ENCODE measurements at regions not wholly inside any gene's neighbourhood (a gene's known extent, or its start where the extent isn't known, plus 50 kb on each side); places are given as distances from the start of the nearest gene placed in this dataset.

DNA sequence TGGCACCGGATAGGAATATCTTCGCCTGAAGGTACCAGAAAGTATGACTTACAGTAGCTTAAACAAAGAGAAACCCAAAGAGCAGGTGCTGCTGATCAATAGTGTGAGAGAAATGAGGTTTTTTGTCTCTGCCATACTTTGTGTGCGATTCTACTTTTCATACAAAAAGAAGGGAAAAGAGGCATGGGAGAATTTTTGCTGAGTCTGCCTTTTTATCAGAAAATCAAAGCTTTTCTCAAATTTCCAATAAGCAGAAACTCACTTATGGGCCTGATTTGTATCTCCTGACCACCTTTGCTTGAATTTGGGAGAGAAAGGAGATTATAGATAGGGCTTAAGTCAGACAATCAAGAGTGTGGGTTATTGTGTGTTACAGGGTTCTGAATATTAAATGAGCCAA, 65.5 kb upstream of the TAF11L2 start:
- no peak overlapping the region for H3K9ac ChIP-seq (ENCODE audit: low read length)
- H3K4me2 ChIP-seq (ENCODE audit: low read length) = no peak overlapping the region
- H4K5ac ChIP-seq (ENCODE audit: low read length) = no peak overlapping the region
- H3K36me3 ChIP-seq (ENCODE audit: control insufficient read depth, insufficient read depth, low read length) = no peaks in the 10 kb centered on the region
- H4K8ac ChIP-seq (ENCODE audit: low read depth, low read length) = no peak overlapping the region
- no peak overlapping the region for H3K27ac ChIP-seq (ENCODE audit: low read depth, low read length)
- no peak overlapping the region for H3K18ac ChIP-seq (ENCODE audit: low read length)
- no peak overlapping the region for H3K4me3 ChIP-seq (ENCODE audit: low read length)
- H2AK5ac ChIP-seq (ENCODE audit: low read length) = no peak overlapping the region
- no peak overlapping the region for H2BK120ac ChIP-seq (ENCODE audit: low read depth, low read length)
- no peak overlapping the region for H2BK5ac ChIP-seq (ENCODE audit: low read length)
- no peaks in the 10 kb centered on the region for H3K79me2 ChIP-seq (ENCODE audit: control insufficient read depth, insufficient read depth, low read length)
- H2BK15ac ChIP-seq (replicated peaks; ENCODE audit: low read depth) = no peak overlapping the region
- no peak for DNase-seq
- H3K56ac ChIP-seq (ENCODE audit: low read length) = no peak overlapping the region
- no peaks in the 10 kb centered on the region for H3K4me1 ChIP-seq (ENCODE audit: control insufficient read depth, low read depth, low read length)
- H3K4ac ChIP-seq (ENCODE audit: low read depth, low read length) = no peak overlapping the region
- H3K23ac ChIP-seq (ENCODE audit: low read length) = no peak overlapping the region
- no peaks in the 10 kb centered on the region for H3K27me3 ChIP-seq (ENCODE audit: insufficient read depth, low read length, poor library complexity)
- no CpG with 5 or more reads among the region's 3 CpGs for WGBS (ENCODE audit: extremely low coverage, insufficient coverage, low lambda C conversion rate)
- no peaks in the 10 kb centered on the region for H3K79me1 ChIP-seq (ENCODE audit: low read length)

DNA sequence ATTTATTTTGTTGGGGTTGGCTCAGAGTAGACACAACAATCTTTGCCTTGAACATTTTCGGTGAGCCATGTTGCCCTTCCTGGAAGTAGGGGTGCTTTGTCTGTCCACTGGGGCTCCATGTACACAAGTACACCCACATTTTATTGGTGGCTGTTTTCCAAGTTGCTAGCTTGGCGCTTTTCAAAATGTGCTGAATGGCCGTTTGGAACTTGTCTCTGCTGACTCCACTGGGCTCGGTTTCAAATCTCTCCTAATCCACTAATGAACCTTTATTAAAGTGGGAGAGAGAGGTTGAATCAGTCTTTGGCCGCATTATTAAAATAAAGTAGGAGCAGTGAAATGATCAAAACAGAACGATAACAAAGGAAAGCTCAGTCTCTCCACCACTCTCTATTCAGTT, 64.6 kb upstream of the TAF11L2 start:
- H3K27ac ChIP-seq (ENCODE audit: low read depth, low read length) = no peak overlapping the region
- no peak overlapping the region for H4K5ac ChIP-seq (ENCODE audit: low read length)
- no peak overlapping the region for H3K9ac ChIP-seq (ENCODE audit: low read length)
- no peaks in the 10 kb centered on the region for H3K4me1 ChIP-seq (ENCODE audit: control insufficient read depth, low read depth, low read length)
- no peaks in the 10 kb centered on the region for H3K79me1 ChIP-seq (ENCODE audit: low read length)
- H3K27me3 ChIP-seq (ENCODE audit: insufficient read depth, low read length, poor library complexity) = no peaks in the 10 kb centered on the region
- no peak overlapping the region for H3K18ac ChIP-seq (ENCODE audit: low read length)
- no peak overlapping the region for H3K56ac ChIP-seq (ENCODE audit: low read length)
- no peak overlapping the region for H2BK120ac ChIP-seq (ENCODE audit: low read depth, low read length)
- H3K4me3 ChIP-seq (ENCODE audit: low read length) = no peak overlapping the region
- H2BK5ac ChIP-seq (ENCODE audit: low read length) = no peak overlapping the region
- no CpG with 5 or more reads among the region's 6 CpGs for WGBS (ENCODE audit: extremely low coverage, insufficient coverage, low lambda C conversion rate)
- H3K36me3 ChIP-seq (ENCODE audit: control insufficient read depth, insufficient read depth, low read length) = no peaks in the 10 kb centered on the region
- H2BK15ac ChIP-seq (replicated peaks; ENCODE audit: low read depth) = no peak overlapping the region
- H3K23ac ChIP-seq (ENCODE audit: low read length) = no peak overlapping the region
- no peak overlapping the region for H3K4ac ChIP-seq (ENCODE audit: low read depth, low read length)
- no peak for DNase-seq
- no peak overlapping the region for H2AK5ac ChIP-seq (ENCODE audit: low read length)
- no peaks in the 10 kb centered on the region for H3K79me2 ChIP-seq (ENCODE audit: control insufficient read depth, insufficient read depth, low read length)
- H4K8ac ChIP-seq (ENCODE audit: low read depth, low read length) = no peak overlapping the region
- H3K4me2 ChIP-seq (ENCODE audit: low read length) = no peak overlapping the region

DNA sequence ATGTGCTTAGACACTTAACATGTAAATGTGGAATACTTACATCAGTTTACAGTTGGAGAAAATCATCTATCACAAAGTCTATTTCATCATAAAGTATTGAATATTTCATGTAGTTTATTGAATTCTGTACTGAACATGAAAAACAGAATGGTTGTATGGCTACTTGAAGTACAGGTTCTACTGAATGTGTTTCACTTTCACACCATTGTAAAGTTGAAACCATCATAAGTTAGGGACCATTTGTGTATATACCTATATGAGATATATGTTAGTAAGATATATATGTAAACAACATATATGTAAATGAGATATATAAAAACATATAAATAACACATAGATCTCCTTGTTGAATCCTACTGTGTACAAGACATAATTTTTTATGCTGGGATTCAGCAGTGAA, 63.0 kb upstream of the TAF11L2 start:
- no peak overlapping the region for H3K4ac ChIP-seq (ENCODE audit: low read depth, low read length)
- H3K23ac ChIP-seq (ENCODE audit: low read length) = no peak overlapping the region
- H3K79me1 ChIP-seq (ENCODE audit: low read length) = no peaks in the 10 kb centered on the region
- no peak overlapping the region for H3K4me3 ChIP-seq (ENCODE audit: low read length)
- no peaks in the 10 kb centered on the region for H3K36me3 ChIP-seq (ENCODE audit: control insufficient read depth, insufficient read depth, low read length)
- no peaks in the 10 kb centered on the region for H3K79me2 ChIP-seq (ENCODE audit: control insufficient read depth, insufficient read depth, low read length)
- H2AK5ac ChIP-seq (ENCODE audit: low read length) = no peak overlapping the region
- H2BK120ac ChIP-seq (ENCODE audit: low read depth, low read length) = no peak overlapping the region
- no peak overlapping the region for H4K5ac ChIP-seq (ENCODE audit: low read length)
- no peak overlapping the region for H3K56ac ChIP-seq (ENCODE audit: low read length)
- H3K27ac ChIP-seq (ENCODE audit: low read depth, low read length) = no peak overlapping the region
- H3K27me3 ChIP-seq (ENCODE audit: insufficient read depth, low read length, poor library complexity) = no peaks in the 10 kb centered on the region
- no peak overlapping the region for H3K9ac ChIP-seq (ENCODE audit: low read length)
- H4K8ac ChIP-seq (ENCODE audit: low read depth, low read length) = no peak overlapping the region
- no peaks in the 10 kb centered on the region for H3K4me1 ChIP-seq (ENCODE audit: control insufficient read depth, low read depth, low read length)
- DNase-seq = no peak
- H3K4me2 ChIP-seq (ENCODE audit: low read length) = no peak overlapping the region
- H2BK15ac ChIP-seq (replicated peaks; ENCODE audit: low read depth) = no peak overlapping the region
- H2BK5ac ChIP-seq (ENCODE audit: low read length) = no peak overlapping the region
- no peak overlapping the region for H3K18ac ChIP-seq (ENCODE audit: low read length)

DNA sequence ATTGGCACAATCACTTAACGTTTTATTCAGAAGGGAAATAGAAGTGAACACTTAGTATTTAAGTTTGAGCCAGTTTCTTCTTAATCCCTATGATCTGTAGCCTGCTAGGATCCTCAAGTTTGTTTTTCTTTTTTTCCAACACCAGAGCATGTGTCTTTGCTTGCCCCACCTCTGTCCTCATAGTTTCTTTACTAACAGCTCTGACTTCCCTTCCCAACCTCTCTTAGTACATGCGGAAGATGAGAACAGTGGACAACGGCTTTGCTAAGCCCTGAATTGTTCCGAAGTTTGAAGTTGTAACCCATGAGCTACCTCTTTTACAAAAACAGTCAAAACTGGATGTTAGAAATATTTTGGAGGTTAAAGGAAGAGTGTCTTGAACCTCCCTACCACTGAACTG, 61.7 kb upstream of the TAF11L2 start:
- H2BK120ac ChIP-seq (ENCODE audit: low read depth, low read length) = no peak overlapping the region
- H3K27ac ChIP-seq (ENCODE audit: low read depth, low read length) = no peak overlapping the region
- H3K4me3 ChIP-seq (ENCODE audit: low read length) = no peak overlapping the region
- no peak overlapping the region for H3K56ac ChIP-seq (ENCODE audit: low read length)
- H2BK15ac ChIP-seq (replicated peaks; ENCODE audit: low read depth) = no peak overlapping the region
- H4K5ac ChIP-seq (ENCODE audit: low read length) = no peak overlapping the region
- H4K8ac ChIP-seq (ENCODE audit: low read depth, low read length) = no peak overlapping the region
- H3K79me2 ChIP-seq (ENCODE audit: control insufficient read depth, insufficient read depth, low read length) = no peaks in the 10 kb centered on the region
- H3K4me2 ChIP-seq (ENCODE audit: low read length) = no peak overlapping the region
- no peaks in the 10 kb centered on the region for H3K27me3 ChIP-seq (ENCODE audit: insufficient read depth, low read length, poor library complexity)
- no peak overlapping the region for H2AK5ac ChIP-seq (ENCODE audit: low read length)
- no peak overlapping the region for H3K4ac ChIP-seq (ENCODE audit: low read depth, low read length)
- no peak overlapping the region for H3K18ac ChIP-seq (ENCODE audit: low read length)
- H3K9ac ChIP-seq (ENCODE audit: low read length) = no peak overlapping the region
- no peak for DNase-seq
- H3K4me1 ChIP-seq (ENCODE audit: control insufficient read depth, low read depth, low read length) = no peaks in the 10 kb centered on the region
- no peaks in the 10 kb centered on the region for H3K79me1 ChIP-seq (ENCODE audit: low read length)
- no CpG with 5 or more reads among the region's 4 CpGs for WGBS (ENCODE audit: extremely low coverage, insufficient coverage, low lambda C conversion rate)
- no peak overlapping the region for H3K23ac ChIP-seq (ENCODE audit: low read length)
- no peak overlapping the region for H2BK5ac ChIP-seq (ENCODE audit: low read length)
- no peaks in the 10 kb centered on the region for H3K36me3 ChIP-seq (ENCODE audit: control insufficient read depth, insufficient read depth, low read length)

DNA sequence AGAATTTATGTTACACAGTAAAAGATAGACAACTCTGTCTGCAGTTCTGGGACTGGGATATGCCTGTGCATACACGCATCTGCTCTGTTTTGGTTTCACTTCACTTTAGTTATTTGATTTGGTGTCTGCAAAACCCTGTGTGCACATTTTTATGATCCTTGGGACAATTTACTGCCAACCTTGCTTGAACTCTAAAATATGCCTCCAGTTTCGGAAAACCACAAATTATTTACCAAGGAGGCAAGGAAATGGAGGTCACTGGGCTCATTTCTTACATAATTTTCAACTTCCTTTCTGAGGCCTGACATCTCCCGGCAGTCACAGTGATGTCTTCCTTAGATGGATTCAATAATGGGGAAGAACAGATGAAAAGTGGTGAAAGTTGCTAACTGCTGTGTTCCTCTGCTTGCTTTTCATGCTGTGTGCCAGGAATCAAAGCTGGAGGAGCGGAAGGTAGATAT, 61.2 kb upstream of the TAF11L2 start:
- Histone ChIP-seq H3K4me3 (ENCODE audit: low read length) (no peak overlapping the region), H3K27me3 (ENCODE audit: insufficient read depth, low read length, poor library complexity) (no peaks in the 10 kb centered on the region), H2BK15ac (replicated peaks; ENCODE audit: low read depth) (no peak overlapping the region), H2AK5ac (ENCODE audit: low read length) (no peak overlapping the region), H2BK120ac (ENCODE audit: low read depth, low read length) (no peak overlapping the region), H3K56ac (ENCODE audit: low read length) (no peak overlapping the region), H2BK5ac (ENCODE audit: low read length) (no peak overlapping the region), H3K4me1 (ENCODE audit: control insufficient read depth, low read depth, low read length) (no peaks in the 10 kb centered on the region), H3K79me1 (ENCODE audit: low read length) (no peaks in the 10 kb centered on the region), H3K9ac (ENCODE audit: low read length) (no peak overlapping the region), H3K36me3 (ENCODE audit: control insufficient read depth, insufficient read depth, low read length) (no peaks in the 10 kb centered on the region), H3K23ac (ENCODE audit: low read length) (no peak overlapping the region), H3K79me2 (ENCODE audit: control insufficient read depth, insufficient read depth, low read length) (no peaks in the 10 kb centered on the region), H4K5ac (ENCODE audit: low read length) (no peak overlapping the region), H4K8ac (ENCODE audit: low read depth, low read length) (no peak overlapping the region), H3K4me2 (ENCODE audit: low read length) (no peak overlapping the region), H3K18ac (ENCODE audit: low read length) (no peak overlapping the region), H3K4ac (ENCODE audit: low read depth, low read length) (no peak overlapping the region), H3K27ac (ENCODE audit: low read depth, low read length) (no peak overlapping the region)
- no CpG with 5 or more reads among the region's 4 CpGs for WGBS (ENCODE audit: extremely low coverage, insufficient coverage, low lambda C conversion rate)
- DNase-seq = no peak

DNA sequence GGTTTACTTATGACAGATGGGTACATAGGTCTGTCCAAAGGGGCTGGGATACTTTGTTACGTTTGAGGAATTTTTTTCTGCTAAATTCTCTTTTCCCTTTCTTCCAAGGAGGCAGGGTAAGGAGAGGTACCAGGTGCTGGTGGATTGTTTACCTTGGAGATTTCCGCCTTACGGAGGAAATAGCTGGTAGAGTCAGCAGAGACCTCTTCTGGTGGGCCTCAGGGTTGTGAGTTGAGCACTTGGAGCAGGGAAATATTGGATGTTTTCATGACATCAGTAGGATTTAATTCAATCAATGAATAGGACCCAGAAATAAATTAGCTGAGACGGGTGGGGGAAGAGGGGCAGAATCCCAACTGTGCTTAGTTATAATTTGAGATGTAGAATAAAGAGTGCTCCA, 60.0 kb upstream of the TAF11L2 start:
- H3K56ac ChIP-seq (ENCODE audit: low read length) = no peak overlapping the region

More for the DNA sequence above, 60.0 kb upstream of the TAF11L2 start:
- Histone ChIP-seq H3K23ac (ENCODE audit: low read length) (no peak overlapping the region), H3K79me2 (ENCODE audit: control insufficient read depth, insufficient read depth, low read length) (no peaks in the 10 kb centered on the region), H3K4me2 (ENCODE audit: low read length) (no peak overlapping the region), H3K27ac (ENCODE audit: low read depth, low read length) (no peak overlapping the region), H3K4me3 (ENCODE audit: low read length) (no peak overlapping the region), H3K4ac (ENCODE audit: low read depth, low read length) (no peak overlapping the region), H3K18ac (ENCODE audit: low read length) (no peak overlapping the region), H4K8ac (ENCODE audit: low read depth, low read length) (no peak overlapping the region), H3K4me1 (ENCODE audit: control insufficient read depth, low read depth, low read length) (no peaks in the 10 kb centered on the region), H3K9ac (ENCODE audit: low read length) (no peak overlapping the region), H2BK120ac (ENCODE audit: low read depth, low read length) (no peak overlapping the region), H3K27me3 (ENCODE audit: insufficient read depth, low read length, poor library complexity) (no peaks in the 10 kb centered on the region), H2BK15ac (replicated peaks; ENCODE audit: low read depth) (no peak overlapping the region), H4K5ac (ENCODE audit: low read length) (no peak overlapping the region), H2BK5ac (ENCODE audit: low read length) (no peak overlapping the region), H3K36me3 (ENCODE audit: control insufficient read depth, insufficient read depth, low read length) (no peaks in the 10 kb centered on the region), H2AK5ac (ENCODE audit: low read length) (no peak overlapping the region), H3K79me1 (ENCODE audit: low read length) (no peaks in the 10 kb centered on the region)
- DNase-seq = peak; percentile 44
- no CpG with 5 or more reads among the region's 4 CpGs for WGBS (ENCODE audit: extremely low coverage, insufficient coverage, low lambda C conversion rate)

Measured in mesendoderm (in vitro differentiated cells).